ENCODE measurements at regions not wholly inside any gene's neighbourhood (a gene's known extent, or its start where the extent isn't known, plus 50 kb on each side); places are given as distances from the start of the nearest gene placed in this dataset.

GRCh38 chr3:177424521-177424920 lies 227.2 kb upstream of the TBL1XR1 start:
- TF ChIP-seq CTCF (conservative IDR thresholded peaks at IDR 0.05; ENCODE audit: low read depth, low read length) (no peak), EZH2 (IDR thresholded peaks at IDR 0.05; ENCODE audit: low read length, unreplicated experiment) (no peak)

All from PC-3 (cell line).